Ishikawa (cell line): ENCODE measurements at regions not wholly inside any gene's neighbourhood (a gene's known extent, or its start where the extent isn't known, plus 50 kb on each side); places are given as distances from the start of the nearest gene placed in this dataset.

Experiments used
- CEBPB ChIP-seq: IDR thresholded peaks from 2 replicates; pipeline ENCODE4 v1.6.1; 2012
- CREB1 ChIP-seq: IDR thresholded peaks from 2 replicates; pipeline ENCODE4 v1.6.1; 2012; ENCODE audit warnings: low read depth
- EGR1 ChIP-seq: IDR thresholded peaks from 2 replicates; pipeline ENCODE4 v1.6.1; 2012
- EP300 ChIP-seq: IDR thresholded peaks from 2 replicates; pipeline ENCODE4 v1.6.1; 2012; ENCODE audit warnings: borderline replicate concordance
- FOXM1 ChIP-seq: IDR thresholded peaks from 2 replicates; pipeline ENCODE4 v1.6.1; 2012; ENCODE audit warnings: low read depth, borderline replicate concordance
- NFIC ChIP-seq: IDR thresholded peaks from 2 replicates; pipeline ENCODE4 v1.6.1; 2012
- RAD21 ChIP-seq: IDR thresholded peaks from 2 replicates; pipeline ENCODE4 v1.6.1; 2012; ENCODE audit warnings: low read depth
- REST ChIP-seq: IDR thresholded peaks from 2 replicates; pipeline ENCODE4 v1.6.1; 2012; ENCODE audit warnings: low read depth, mild to moderate bottlenecking
- TAF1 ChIP-seq: IDR thresholded peaks from 2 replicates; pipeline ENCODE4 v1.6.1; 2012; ENCODE audit warnings: low read depth, mild to moderate bottlenecking
- TCF12 ChIP-seq: IDR thresholded peaks from 2 replicates; pipeline ENCODE4 v1.6.1; 2012; ENCODE audit warnings: low read depth
- TEAD4 ChIP-seq: IDR thresholded peaks from 2 replicates; pipeline ENCODE4 v1.6.1; 2012
- USF1 ChIP-seq: IDR thresholded peaks from 2 replicates; pipeline ENCODE4 v1.6.1; 2012
- YY1 ChIP-seq: IDR thresholded peaks from 2 replicates; pipeline ENCODE4 v1.6.1; 2012; ENCODE audit warnings: low read depth
- ZBTB7A ChIP-seq: IDR thresholded peaks from 2 replicates; pipeline ENCODE4 v1.6.1; 2012; ENCODE audit warnings: low read depth
- TF ChIP-seq, protein P1 (sequence below): IDR thresholded peaks from 2 replicates; pipeline ENCODE4 v1.6.1; 2012

DNA sequence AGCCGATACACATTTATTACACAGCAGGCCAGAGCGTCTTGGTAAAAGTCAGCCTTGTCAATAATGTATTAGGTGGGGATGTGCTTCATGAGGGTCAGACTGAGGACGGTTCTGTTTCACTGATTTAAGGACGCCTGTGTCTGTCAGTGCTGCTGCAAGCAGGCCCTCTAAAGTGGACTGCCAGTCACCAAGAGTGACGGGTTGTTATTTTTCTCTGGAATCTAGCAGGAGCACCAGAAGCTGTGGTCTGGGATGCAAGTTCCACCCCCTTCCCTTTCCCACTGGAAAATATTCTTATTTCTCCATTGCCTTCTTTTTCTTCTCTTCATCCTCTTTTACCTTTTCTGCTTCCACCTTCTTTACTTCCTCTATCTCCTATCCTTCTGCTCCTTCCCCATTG, 191.2 kb upstream of the NCAM1 start:
- no peak for TF ChIP-seq YY1
- no peak for TF ChIP-seq EGR1
- TF ChIP-seq FOXM1: no peak
- no peak for TF ChIP-seq REST
- TF ChIP-seq EP300: no peak
- no peak for TF ChIP-seq RAD21
- no peak for TF ChIP-seq NFIC
- TF ChIP-seq, protein P1, sequence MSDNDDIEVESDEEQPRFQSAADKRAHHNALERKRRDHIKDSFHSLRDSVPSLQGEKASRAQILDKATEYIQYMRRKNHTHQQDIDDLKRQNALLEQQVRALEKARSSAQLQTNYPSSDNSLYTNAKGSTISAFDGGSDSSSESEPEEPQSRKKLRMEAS: no peak

- TF ChIP-seq, protein P1: no peak
- no peak for TF ChIP-seq YY1
- TF ChIP-seq USF1: no peak
- TF ChIP-seq ZBTB7A: no peak
- TF ChIP-seq RAD21: no peak
- TF ChIP-seq CREB1: no peak
- TF ChIP-seq TAF1: no peak
- no peak for TF ChIP-seq NFIC
- TF ChIP-seq TEAD4: no peak
- TF ChIP-seq CEBPB: no peak
- no peak for TF ChIP-seq REST
- no peak for TF ChIP-seq EGR1
- TF ChIP-seq FOXM1: no peak
- no peak for TF ChIP-seq TCF12
- TF ChIP-seq EP300: no peak
These were observed 190.7 kb upstream of the NCAM1 start for GRCh38 chr11:112770487-112770886.

GRCh38 chr11:112771851-112772250, 189.4 kb upstream of the NCAM1 start:
- TF ChIP-seq YY1 (no peak), REST (no peak), TCF12 (no peak), RAD21 (no peak), FOXM1 (no peak), TAF1 (no peak), NFIC (no peak), USF1 (no peak), ZBTB7A (no peak), EP300 (no peak), CEBPB (no peak), EGR1 (no peak), CREB1 (no peak)
- TF ChIP-seq, protein P1: no peak

GRCh38 chr11:112773264-112773663, 188.0 kb upstream of the NCAM1 start:
- TF ChIP-seq RAD21: no peak

DNA sequence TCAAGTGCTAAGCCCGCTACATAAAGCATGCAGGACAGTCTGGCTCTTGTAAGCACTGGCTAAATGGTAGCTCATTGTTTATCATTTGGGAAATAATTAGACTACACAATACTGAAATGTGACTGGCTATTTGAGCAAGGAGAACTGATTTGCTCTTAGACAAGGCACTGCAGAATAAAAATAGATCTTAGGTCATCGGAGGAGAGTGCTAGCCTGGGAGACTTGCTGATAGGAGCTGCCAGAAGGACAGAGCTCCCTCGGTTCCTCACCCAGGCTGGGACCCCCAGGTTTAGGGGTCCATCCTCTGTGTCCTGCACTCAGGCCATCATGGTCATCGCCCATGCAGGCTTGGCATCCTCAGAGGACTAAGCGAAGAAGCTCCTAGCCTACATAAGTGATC, 184.4 kb upstream of the NCAM1 start:
- TF ChIP-seq TCF12: no peak
- no peak for TF ChIP-seq USF1
- no peak for TF ChIP-seq CREB1
